ENCODE measurements at regions not wholly inside any gene's neighbourhood (a gene's known extent, or its start where the extent isn't known, plus 50 kb on each side); places are given as distances from the start of the nearest gene placed in this dataset.
"Not testable (repeated sequence)": the region's sequence is repeated elsewhere in the genome, so short reads cannot be mapped to it uniquely, and the experiment has no call there.

GRCh38 chr6:27141529-27142015, 105.9 kb upstream of the PRSS16 start:
- no peak for DNase-seq
- Mint-ChIP-seq H3K36me3 (peaks cover 29 to 35% of the 10 kb centered on the region in 2 donors), H3K4me3 (peak overlapping the region; percentile 49 to 69), H3K27ac (peak overlapping the region; percentile 57), H3K27me3 (no peaks in the 10 kb centered on the region), H3K9me3 (no peaks in the 10 kb centered on the region), H3K4me1 (peaks cover 24 to 49% of the 10 kb centered on the region in 2 donors)
- ATAC-seq (replicated peaks): no peak

GRCh38 chr6:27143020-27143388, 104.5 kb upstream of the PRSS16 start:
- not testable (repeated sequence) for H3K9me3 Mint-ChIP-seq; ATAC-seq (replicated peaks); DNase-seq; H3K27me3 Mint-ChIP-seq; H3K27ac Mint-ChIP-seq
- peaks cover 24 to 48% of the 10 kb centered on the region in 2 donors for H3K4me1 Mint-ChIP-seq
- peak overlapping the region; percentile 66 to 68 for H3K4me3 Mint-ChIP-seq
- H3K36me3 Mint-ChIP-seq: peaks cover 27 to 31% of the 10 kb centered on the region in 2 donors

- H3K9me3 Mint-ChIP-seq: no peaks in the 10 kb centered on the region
- H3K4me1 Mint-ChIP-seq: peaks cover 19 to 42% of the 10 kb centered on the region in 2 donors
- peak overlapping the region; percentile 49 for H3K27ac Mint-ChIP-seq
- peaks cover 21 to 26% of the 10 kb centered on the region in 2 donors for H3K36me3 Mint-ChIP-seq
- no peaks in the 10 kb centered on the region for H3K27me3 Mint-ChIP-seq
- peak overlapping the region; percentile 66 to 79 for H3K4me3 Mint-ChIP-seq
- ATAC-seq (replicated peaks) (no peak), DNase-seq (no peak)
Observed at GRCh38 chr6:27143474-27144026, 104.0 kb upstream of the PRSS16 start.

GRCh38 chr6:27144740-27145079, 102.8 kb upstream of the PRSS16 start:
- H3K9me3 Mint-ChIP-seq: no peaks in the 10 kb centered on the region
- H3K27me3 Mint-ChIP-seq: no peaks in the 10 kb centered on the region
- DNase-seq (no peak), ATAC-seq (replicated peaks) (no peak)
- H3K4me3 Mint-ChIP-seq: peak overlapping the region in 1 of 2 donors; percentile 79
- H3K36me3 Mint-ChIP-seq: peaks cover 13 to 16% of the 10 kb centered on the region in 2 donors
- H3K27ac Mint-ChIP-seq: no peak overlapping the region
- H3K4me1 Mint-ChIP-seq: peaks cover 13 to 34% of the 10 kb centered on the region in 2 donors

- H3K27me3 Mint-ChIP-seq: no peaks in the 10 kb centered on the region
- no peaks in the 10 kb centered on the region for H3K9me3 Mint-ChIP-seq
Observed at GRCh38 chr6:27145731-27146455, 101.6 kb upstream of the PRSS16 start.

GRCh38 chr6:27146456-27146705, 101.1 kb upstream of the PRSS16 start:
- not testable (repeated sequence) for H3K27me3 Mint-ChIP-seq; H3K9me3 Mint-ChIP-seq; ATAC-seq (replicated peaks)

More at GRCh38 chr6:27145731-27146455, 101.6 kb upstream of the PRSS16 start:
- H3K36me3 Mint-ChIP-seq: peaks cover 11 to 13% of the 10 kb centered on the region in 2 donors
- ATAC-seq (replicated peaks) (peak; percentile 45 to 49), DNase-seq (peak; percentile 68)
- H3K4me3 Mint-ChIP-seq: no peak overlapping the region
- H3K27ac Mint-ChIP-seq: no peak overlapping the region
- H3K4me1 Mint-ChIP-seq: peaks cover 13 to 33% of the 10 kb centered on the region in 2 donors

GRCh38 chr6:27146706-27147505, 100.6 kb upstream of the PRSS16 start:
- ATAC-seq (replicated peaks) (peak; percentile 82 to 86), DNase-seq (peak; percentile 90)
- Mint-ChIP-seq H3K36me3 (peaks cover 4 to 7% of the 10 kb centered on the region in 2 donors), H3K4me3 (no peak overlapping the region), H3K4me1 (peaks cover 6 to 23% of the 10 kb centered on the region in 2 donors), H3K9me3 (no peaks in the 10 kb centered on the region), H3K27me3 (no peaks in the 10 kb centered on the region), H3K27ac (no peak overlapping the region)

More at GRCh38 chr6:27146456-27146705, 101.1 kb upstream of the PRSS16 start:
- not testable (repeated sequence) for H3K4me3 Mint-ChIP-seq, H3K27ac Mint-ChIP-seq, DNase-seq, H3K36me3 Mint-ChIP-seq
- H3K4me1 Mint-ChIP-seq: peaks cover 10 to 28% of the 10 kb centered on the region in 2 donors

- no peak for ATAC-seq (replicated peaks)
- H3K36me3 Mint-ChIP-seq: peaks cover 2% of the 10 kb centered on the region in 2 donors
- no peak overlapping the region for H3K27ac Mint-ChIP-seq
- H3K27me3 Mint-ChIP-seq: no peaks in the 10 kb centered on the region
- peaks cover 4 to 9% of the 10 kb centered on the region in 2 donors for H3K4me1 Mint-ChIP-seq
- H3K4me3 Mint-ChIP-seq: no peak overlapping the region
- no peaks in the 10 kb centered on the region for H3K9me3 Mint-ChIP-seq
- DNase-seq: no peak
Observed at GRCh38 chr6:27148404-27148795, 99.1 kb upstream of the PRSS16 start.

- DNase-seq: no peak
- Mint-ChIP-seq H3K4me3 (no peak overlapping the region), H3K27me3 (no peaks in the 10 kb centered on the region), H3K4me1 (peaks cover under 1 to 4% of the 10 kb centered on the region in 2 donors), H3K36me3 (no peaks in the 10 kb centered on the region), H3K9me3 (no peaks in the 10 kb centered on the region), H3K27ac (no peak overlapping the region)
- no peak for ATAC-seq (replicated peaks)
Observed at GRCh38 chr6:27149150-27149549, 98.4 kb upstream of the PRSS16 start.

GRCh38 chr6:27154696-27155095, 92.8 kb upstream of the PRSS16 start:
- Mint-ChIP-seq H3K9me3 (no peaks in the 10 kb centered on the region), H3K4me3 (no peak overlapping the region), H3K27me3 (no peaks in the 10 kb centered on the region), H3K36me3 (peaks cover 0 to 4% of the 10 kb centered on the region in 2 donors), H3K4me1 (peaks cover 18 to 29% of the 10 kb centered on the region in 2 donors), H3K27ac (peak overlapping the region; percentile 40)
- ATAC-seq (replicated peaks) (no peak), DNase-seq (no peak)

- H3K9me3 Mint-ChIP-seq: no peaks in the 10 kb centered on the region
Observed at GRCh38 chr6:27156874-27157458, 90.5 kb upstream of the PRSS16 start.

GRCh38 chr6:27157459-27158315, 89.8 kb upstream of the PRSS16 start:
- Mint-ChIP-seq H3K4me3 (peak overlapping the region; percentile 83 to 86), H3K27ac (peak overlapping the region; percentile 93), H3K36me3 (peaks cover 0 to 4% of the 10 kb centered on the region in 2 donors), H3K9me3 (no peaks in the 10 kb centered on the region), H3K27me3 (no peaks in the 10 kb centered on the region), H3K4me1 (peaks cover 23 to 36% of the 10 kb centered on the region in 2 donors)
- DNase-seq (peak; percentile 74), ATAC-seq (replicated peaks) (peak; percentile 84 to 91)

More at GRCh38 chr6:27156874-27157458, 90.5 kb upstream of the PRSS16 start:
- H3K4me1 Mint-ChIP-seq: peaks cover 23 to 36% of the 10 kb centered on the region in 2 donors
- peak overlapping the region; percentile 93 for H3K27ac Mint-ChIP-seq
- H3K36me3 Mint-ChIP-seq: peaks cover 0 to 4% of the 10 kb centered on the region in 2 donors
- no peak for DNase-seq
- peak overlapping the region; percentile 83 to 86 for H3K4me3 Mint-ChIP-seq
- H3K27me3 Mint-ChIP-seq: no peaks in the 10 kb centered on the region
- ATAC-seq (replicated peaks): no peak

GRCh38 chr6:27158316-27158643, 89.2 kb upstream of the PRSS16 start:
- Mint-ChIP-seq H3K36me3 (peaks cover 0 to 4% of the 10 kb centered on the region in 2 donors), H3K27me3 (no peaks in the 10 kb centered on the region), H3K4me3 (peak overlapping the region; percentile 83 to 86), H3K4me1 (peaks cover 23 to 36% of the 10 kb centered on the region in 2 donors), H3K9me3 (no peaks in the 10 kb centered on the region), H3K27ac (peak overlapping the region; percentile 93)
- DNase-seq (no peak), ATAC-seq (replicated peaks) (no peak)
